RWPE1 (cell line): ENCODE measurements at regions not wholly inside any gene's neighbourhood (a gene's known extent, or its start where the extent isn't known, plus 50 kb on each side); places are given as distances from the start of the nearest gene placed in this dataset.

Experiments
- CTCF ChIA-PET: fragments of 350-600 bp; sonication (Branson Sonifier 250); formaldehyde crosslinking; extraction: SDS; loops from one replicate; lab custom pipeline; 2021; lab: Yijun Ruan, JAX
- POLR2A ChIA-PET: fragments of 400-600 bp; formaldehyde crosslinking; extraction: SDS; loops from one replicate; lab custom pipeline; 2020; ENCODE audit warnings: antibody characterized with exemption; ENCODE audit not compliant: low non-redundant PET; lab: Yijun Ruan, JAX
- DNase-seq: peaks from one replicate; pipeline ENCODE4 v3.0.0; 2012; ENCODE audit warnings: low spot score
- H3K27ac ChIP-seq: fragments of 450-650 bp; 2 replicates; pipeline ENCODE4 v1.5.1; 2017
- CTCF ChIP-seq: fragments of 450-650 bp; conservative IDR thresholded peaks from 2 replicates; pipeline ENCODE4 v1.5.1; 2017; ENCODE audit warnings: low read depth, mild to moderate bottlenecking

DNA sequence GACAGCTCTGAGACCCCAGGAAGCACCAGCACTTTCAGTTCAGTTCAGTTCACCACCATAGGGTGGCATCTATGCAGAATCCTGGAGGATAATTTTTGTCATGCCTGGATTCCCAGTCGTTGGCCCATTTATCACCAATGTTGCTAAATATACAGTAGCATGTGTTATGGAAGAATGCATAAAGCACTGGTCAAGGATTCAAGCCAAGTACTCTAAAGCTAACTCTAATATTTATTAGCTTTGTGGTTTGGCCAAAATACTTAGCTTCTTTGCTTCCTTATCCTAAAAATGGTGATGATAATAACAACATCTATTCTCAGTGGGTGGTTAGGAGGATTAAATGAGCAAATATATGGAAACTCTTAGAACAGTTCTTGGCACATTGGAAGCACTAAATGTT is 294.7 kb upstream of the ZC3H12C start:
- DNase-seq, result no peak
- no peak overlapping the region for H3K27ac ChIP-seq
- TF ChIP-seq CTCF, result no peak
- ChIA-PET CTCF (interaction anchor here (0.6 kb wide), 1 partner anchor 1075 kb away, joined by 4 read pairs; no protein-coding TSS in a partner anchor), POLR2A (no interaction called here)

DNA sequence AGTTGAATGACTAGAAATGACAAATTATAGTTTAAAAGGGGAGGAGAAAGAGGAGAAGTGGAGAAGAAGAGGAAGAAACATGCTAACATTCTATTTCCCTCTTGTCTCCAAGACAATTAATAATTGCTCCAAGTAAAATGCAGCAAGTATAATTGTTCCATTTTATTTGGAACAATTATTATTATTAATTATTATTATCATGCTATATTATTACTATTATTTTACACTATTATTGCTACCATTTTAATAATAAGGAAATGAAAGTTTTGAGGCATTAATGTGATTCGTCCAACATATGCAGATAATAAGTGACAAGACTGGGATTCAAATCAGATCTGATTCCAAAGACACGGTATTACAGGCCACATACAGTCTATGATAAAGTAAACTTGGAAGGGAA is 293.6 kb upstream of the ZC3H12C start:
- ChIA-PET POLR2A (no interaction called here), CTCF (no interaction called here)
- no peak for DNase-seq
- no peak overlapping the region for H3K27ac ChIP-seq
- TF ChIP-seq CTCF, result no peak

- no peak for DNase-seq
- no peak overlapping the region for H3K27ac ChIP-seq
- ChIA-PET CTCF (no interaction called here), POLR2A (no interaction called here)
- no peak for TF ChIP-seq CTCF
Observed at GRCh38 chr11:109804911-109805310, 288.3 kb upstream of the ZC3H12C start.

- TF ChIP-seq CTCF, result no peak
- ChIA-PET POLR2A (no interaction called here), CTCF (no interaction called here)
- DNase-seq, result no peak
- no peak overlapping the region for H3K27ac ChIP-seq
Observed at GRCh38 chr11:109806205-109806604, 287.0 kb upstream of the ZC3H12C start.

- no peak overlapping the region for H3K27ac ChIP-seq
- ChIA-PET POLR2A (no interaction called here), CTCF (no interaction called here)
- TF ChIP-seq CTCF, result no peak
- no peak for DNase-seq
Observed at GRCh38 chr11:109808569-109808968, 284.6 kb upstream of the ZC3H12C start.

DNA sequence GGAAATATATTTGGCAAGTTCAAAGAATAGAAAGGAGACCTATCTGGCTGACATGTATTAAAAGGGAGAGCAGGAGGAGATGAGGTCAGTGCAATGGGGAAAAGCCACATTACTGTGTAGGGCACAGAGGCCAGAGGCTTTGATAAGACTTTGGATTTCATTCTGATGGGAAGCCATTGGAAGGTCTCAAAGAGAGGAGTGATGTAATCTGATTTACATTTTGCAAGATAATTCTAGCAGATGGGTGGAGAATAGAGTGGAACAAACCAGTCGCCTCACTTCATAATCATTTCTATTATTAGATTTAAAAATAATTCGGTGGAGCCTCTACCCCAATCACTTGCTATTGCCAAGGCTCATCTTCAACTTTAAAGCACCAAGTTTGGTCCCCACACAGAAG is 278.4 kb upstream of the ZC3H12C start:
- TF ChIP-seq CTCF, result no peak
- ChIA-PET CTCF (no interaction called here), POLR2A (no interaction called here)
- no peak for DNase-seq
- H3K27ac ChIP-seq, result no peak overlapping the region
